AG10803 (cell line): ENCODE measurements at regions not wholly inside any gene's neighbourhood (a gene's known extent, or its start where the extent isn't known, plus 50 kb on each side); places are given as distances from the start of the nearest gene placed in this dataset.

Experiments used
- DNase-seq: peaks from one replicate; pipeline ENCODE4 v3.0.0; 2010; ENCODE audit warnings: low read depth
- H3K4me3 ChIP-seq: 2 replicates; pipeline ENCODE4 v1.5.1; 2011; ENCODE audit warnings: mild to moderate bottlenecking, low read length, control low read depth
- TF ChIP-seq, protein P1 (sequence below): conservative IDR thresholded peaks from 2 replicates; pipeline ENCODE4 v1.5.1; 2011; ENCODE audit warnings: mild to moderate bottlenecking, low read length, control low read depth, inconsistent platforms

GRCh38 chr18:67074309-67074708, 442.2 kb downstream of the DSEL start:
- no peak overlapping the region for H3K4me3 ChIP-seq
- DNase-seq = no peak
- TF ChIP-seq, protein P1, sequence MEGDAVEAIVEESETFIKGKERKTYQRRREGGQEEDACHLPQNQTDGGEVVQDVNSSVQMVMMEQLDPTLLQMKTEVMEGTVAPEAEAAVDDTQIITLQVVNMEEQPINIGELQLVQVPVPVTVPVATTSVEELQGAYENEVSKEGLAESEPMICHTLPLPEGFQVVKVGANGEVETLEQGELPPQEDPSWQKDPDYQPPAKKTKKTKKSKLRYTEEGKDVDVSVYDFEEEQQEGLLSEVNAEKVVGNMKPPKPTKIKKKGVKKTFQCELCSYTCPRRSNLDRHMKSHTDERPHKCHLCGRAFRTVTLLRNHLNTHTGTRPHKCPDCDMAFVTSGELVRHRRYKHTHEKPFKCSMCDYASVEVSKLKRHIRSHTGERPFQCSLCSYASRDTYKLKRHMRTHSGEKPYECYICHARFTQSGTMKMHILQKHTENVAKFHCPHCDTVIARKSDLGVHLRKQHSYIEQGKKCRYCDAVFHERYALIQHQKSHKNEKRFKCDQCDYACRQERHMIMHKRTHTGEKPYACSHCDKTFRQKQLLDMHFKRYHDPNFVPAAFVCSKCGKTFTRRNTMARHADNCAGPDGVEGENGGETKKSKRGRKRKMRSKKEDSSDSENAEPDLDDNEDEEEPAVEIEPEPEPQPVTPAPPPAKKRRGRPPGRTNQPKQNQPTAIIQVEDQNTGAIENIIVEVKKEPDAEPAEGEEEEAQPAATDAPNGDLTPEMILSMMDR = no peak

DNA sequence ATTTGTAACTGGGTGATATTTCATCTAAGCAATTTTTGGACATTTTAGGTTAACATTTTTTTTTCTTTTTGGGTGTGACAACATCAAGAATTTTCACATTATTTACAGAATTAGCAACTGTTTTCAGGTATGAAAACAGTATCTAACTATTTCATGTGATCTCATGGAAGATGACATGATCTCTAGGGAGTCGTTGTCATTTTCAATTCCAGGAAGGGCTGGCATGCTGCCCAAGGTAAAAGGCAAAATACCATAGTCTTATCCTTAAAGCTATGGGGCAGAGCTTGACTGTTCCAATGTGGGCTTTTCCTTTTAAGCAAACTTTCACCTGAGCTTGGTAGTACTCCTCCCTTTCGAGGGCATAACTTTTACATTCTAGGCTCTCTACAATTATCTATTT, 443.7 kb downstream of the DSEL start:
- no peak overlapping the region for H3K4me3 ChIP-seq
- no peak for DNase-seq
- TF ChIP-seq, protein P1 = no peak

- TF ChIP-seq, protein P1 = no peak
- no peak overlapping the region for H3K4me3 ChIP-seq
- DNase-seq = no peak
Observed at GRCh38 chr18:67068608-67069007, 447.9 kb downstream of the DSEL start.

- H3K4me3 ChIP-seq = no peak overlapping the region
- TF ChIP-seq, protein P1 = no peak
- DNase-seq = no peak
Observed at GRCh38 chr18:67047334-67047733, 443.4 kb upstream of the CDH19 start.

GRCh38 chr18:67043276-67043675, 439.4 kb upstream of the CDH19 start:
- DNase-seq = no peak

GRCh38 chr18:67041334-67041733, 437.4 kb upstream of the CDH19 start:
- H3K4me3 ChIP-seq = no peak overlapping the region
- TF ChIP-seq, protein P1 = no peak
- DNase-seq = no peak

More at GRCh38 chr18:67043276-67043675, 439.4 kb upstream of the CDH19 start:
- no peak overlapping the region for H3K4me3 ChIP-seq
- TF ChIP-seq, protein P1 = no peak

- DNase-seq = no peak
- H3K4me3 ChIP-seq = no peak overlapping the region
- TF ChIP-seq, protein P1 = no peak
Observed at GRCh38 chr18:67035026-67035425, 431.1 kb upstream of the CDH19 start.
